ENCODE measurements at regions not wholly inside any gene's neighbourhood (a gene's known extent, or its start where the extent isn't known, plus 50 kb on each side); places are given as distances from the start of the nearest gene placed in this dataset.

DNA sequence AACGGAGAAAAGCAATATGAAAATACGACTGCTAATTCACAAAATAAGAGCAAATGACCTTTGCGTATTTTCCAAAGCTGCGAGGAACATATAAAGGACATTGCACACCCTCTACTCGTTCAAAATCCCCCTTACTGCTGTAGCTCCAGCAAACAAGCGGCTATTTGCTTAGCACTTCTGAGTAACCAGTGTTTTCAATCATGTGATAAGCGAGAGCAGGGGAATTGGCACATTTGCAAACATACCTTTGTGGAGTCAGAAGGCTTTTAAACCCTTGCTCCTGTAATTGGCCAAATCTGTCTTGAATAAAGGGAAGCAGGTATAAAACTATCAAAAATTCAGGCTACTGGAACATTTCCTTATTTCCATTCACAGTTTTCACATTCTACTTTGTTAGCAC, 610.2 kb downstream of the UBE2NL start:
- DNase-seq (ENCODE audit: low read depth): no peak
- TF ChIP-seq, protein P1, sequence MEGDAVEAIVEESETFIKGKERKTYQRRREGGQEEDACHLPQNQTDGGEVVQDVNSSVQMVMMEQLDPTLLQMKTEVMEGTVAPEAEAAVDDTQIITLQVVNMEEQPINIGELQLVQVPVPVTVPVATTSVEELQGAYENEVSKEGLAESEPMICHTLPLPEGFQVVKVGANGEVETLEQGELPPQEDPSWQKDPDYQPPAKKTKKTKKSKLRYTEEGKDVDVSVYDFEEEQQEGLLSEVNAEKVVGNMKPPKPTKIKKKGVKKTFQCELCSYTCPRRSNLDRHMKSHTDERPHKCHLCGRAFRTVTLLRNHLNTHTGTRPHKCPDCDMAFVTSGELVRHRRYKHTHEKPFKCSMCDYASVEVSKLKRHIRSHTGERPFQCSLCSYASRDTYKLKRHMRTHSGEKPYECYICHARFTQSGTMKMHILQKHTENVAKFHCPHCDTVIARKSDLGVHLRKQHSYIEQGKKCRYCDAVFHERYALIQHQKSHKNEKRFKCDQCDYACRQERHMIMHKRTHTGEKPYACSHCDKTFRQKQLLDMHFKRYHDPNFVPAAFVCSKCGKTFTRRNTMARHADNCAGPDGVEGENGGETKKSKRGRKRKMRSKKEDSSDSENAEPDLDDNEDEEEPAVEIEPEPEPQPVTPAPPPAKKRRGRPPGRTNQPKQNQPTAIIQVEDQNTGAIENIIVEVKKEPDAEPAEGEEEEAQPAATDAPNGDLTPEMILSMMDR (IDR thresholded peaks at IDR 0.05; ENCODE audit: insufficient read depth, low read length): no peak
- no peak overlapping the region for H3K4me3 ChIP-seq (ENCODE audit: low read depth, low read length)

DNA sequence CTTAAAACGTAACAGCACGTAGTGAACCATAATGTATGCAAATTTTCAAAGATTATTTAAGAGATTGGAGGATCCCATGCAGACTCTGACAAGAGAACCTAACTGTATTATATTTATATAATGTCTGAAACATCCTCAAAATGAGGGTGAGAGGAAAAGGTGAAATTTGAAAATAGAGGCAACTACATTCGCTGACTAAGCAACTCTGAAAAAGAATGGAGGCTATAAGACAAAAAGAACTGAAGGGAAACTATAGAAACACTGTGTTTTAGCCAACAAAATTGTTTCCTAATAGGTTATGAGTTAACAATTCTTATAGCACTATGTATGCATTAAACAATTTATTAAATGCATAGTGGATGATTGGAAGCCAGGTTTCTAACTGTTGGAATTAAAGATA, 648.0 kb downstream of the UBE2NL start:
- no peak overlapping the region for H3K4me3 ChIP-seq (ENCODE audit: low read depth, low read length)
- TF ChIP-seq, protein P1 (IDR thresholded peaks at IDR 0.05; ENCODE audit: insufficient read depth, low read length): no peak

DNA sequence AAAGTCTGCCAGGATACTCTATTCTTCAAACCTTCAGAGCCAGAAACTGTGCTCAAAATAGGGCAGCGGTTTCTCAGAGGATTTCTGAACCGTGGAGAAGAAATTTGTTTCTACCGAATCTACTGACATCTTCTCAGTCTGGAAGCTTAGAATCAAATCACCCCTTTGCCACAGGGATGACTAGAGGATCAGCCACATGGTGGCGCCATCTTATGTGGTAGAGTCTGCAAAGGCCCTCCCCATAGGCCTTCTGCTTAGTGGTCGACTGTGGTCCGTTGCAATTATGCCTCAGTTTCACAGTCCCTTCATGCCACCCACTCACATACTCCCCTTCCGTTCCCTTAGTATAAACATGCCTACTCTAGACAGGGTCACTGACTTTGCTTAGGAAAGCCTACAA, 680.7 kb upstream of the SPANXN1 start:
- DNase-seq (ENCODE audit: low read depth): no peak
- H3K4me3 ChIP-seq (ENCODE audit: low read depth, low read length): no peak overlapping the region
- TF ChIP-seq, protein P1 (IDR thresholded peaks at IDR 0.05; ENCODE audit: insufficient read depth, low read length): no peak

More for the DNA sequence above, 648.0 kb downstream of the UBE2NL start:
- DNase-seq (ENCODE audit: low read depth): no peak

DNA sequence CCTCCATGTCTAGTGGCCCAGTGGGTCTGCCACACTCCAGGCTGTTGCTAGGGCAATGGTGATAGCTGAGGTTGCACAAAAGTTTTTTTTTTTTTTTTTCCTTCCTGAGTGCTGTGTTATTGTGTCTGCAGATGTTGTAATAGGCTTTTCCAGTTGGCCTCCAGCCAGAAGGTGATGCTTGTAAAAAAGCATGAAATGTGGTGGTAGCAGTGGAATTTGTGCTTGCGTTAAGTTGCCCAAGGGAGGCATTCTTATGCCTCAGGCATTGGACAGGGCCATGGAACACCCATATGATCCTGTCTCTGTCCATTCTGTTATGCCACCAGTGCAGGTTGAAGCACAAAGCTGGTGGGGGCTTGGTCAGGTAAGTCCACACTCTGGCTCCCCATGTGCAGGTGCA, 660.5 kb upstream of the SPANXN1 start:
- peak; percentile 46 for DNase-seq (ENCODE audit: low read depth)
- TF ChIP-seq, protein P1 (IDR thresholded peaks at IDR 0.05; ENCODE audit: insufficient read depth, low read length): no peak
- no peak overlapping the region for H3K4me3 ChIP-seq (ENCODE audit: low read depth, low read length)

DNA sequence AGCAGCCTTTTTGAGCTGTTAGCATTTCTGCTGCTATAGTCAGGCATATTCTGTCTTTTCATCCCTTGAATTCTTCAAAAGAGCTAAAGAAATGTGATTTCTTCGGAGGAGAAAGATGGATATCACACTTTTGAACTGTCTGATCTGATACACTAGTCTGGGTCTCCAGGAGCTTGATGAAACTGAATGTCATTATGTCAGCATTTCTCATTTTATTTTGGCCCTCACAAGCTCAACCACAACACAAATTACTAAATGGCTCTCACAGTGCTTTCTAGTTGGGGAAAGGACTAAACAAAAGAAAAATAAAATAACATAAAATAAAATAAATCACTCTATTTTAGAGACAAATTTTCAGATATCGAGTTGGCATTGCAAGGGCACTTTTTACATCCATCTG, 655.3 kb upstream of the SPANXN1 start:
- H3K4me3 ChIP-seq (ENCODE audit: low read depth, low read length): no peak overlapping the region
- no peak for DNase-seq (ENCODE audit: low read depth)
- TF ChIP-seq, protein P1 (IDR thresholded peaks at IDR 0.05; ENCODE audit: insufficient read depth, low read length): no peak

DNA sequence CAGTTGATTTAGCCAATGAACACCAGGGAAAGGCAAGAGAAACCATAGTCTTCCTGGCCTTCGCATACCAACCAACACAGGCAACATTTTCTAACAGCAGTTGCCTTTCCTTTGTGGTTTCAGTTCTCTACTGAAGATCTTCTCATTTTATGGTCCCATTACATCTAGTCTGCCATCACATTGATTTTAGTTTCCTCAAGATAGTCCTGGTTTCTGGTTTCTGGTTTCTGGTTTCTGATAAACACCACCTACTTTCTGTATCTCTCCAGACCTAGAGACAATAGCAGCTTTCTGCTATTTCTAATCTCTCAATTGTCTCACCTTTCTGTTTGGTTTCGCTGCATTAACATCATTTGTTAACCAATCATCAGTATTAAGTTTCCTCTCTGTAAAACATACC, 646.3 kb upstream of the SPANXN1 start:
- no peak for DNase-seq (ENCODE audit: low read depth)
- no peak overlapping the region for H3K4me3 ChIP-seq (ENCODE audit: low read depth, low read length)
- TF ChIP-seq, protein P1 (IDR thresholded peaks at IDR 0.05; ENCODE audit: insufficient read depth, low read length): no peak

DNA sequence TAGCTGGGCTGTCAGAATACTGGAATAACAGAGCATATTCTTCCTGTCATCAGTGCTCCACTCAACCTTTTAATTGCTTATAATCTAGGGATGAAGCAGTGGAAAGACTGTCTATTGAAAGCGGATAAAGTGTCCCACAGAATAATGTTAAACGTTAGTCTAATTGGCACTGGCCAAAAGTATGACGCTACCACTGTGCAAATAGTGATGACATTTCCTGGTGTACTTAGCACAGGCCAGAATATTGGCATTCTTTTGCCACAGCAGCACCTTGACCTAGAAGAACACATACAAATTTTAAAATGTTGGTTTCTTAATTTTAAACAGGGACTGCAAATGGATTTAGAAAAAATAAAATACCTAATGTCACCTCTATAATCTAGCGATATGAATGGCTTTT, 635.2 kb upstream of the SPANXN1 start:
- TF ChIP-seq, protein P1 (IDR thresholded peaks at IDR 0.05; ENCODE audit: insufficient read depth, low read length): no peak

More for the DNA sequence above, 635.2 kb upstream of the SPANXN1 start:
- DNase-seq (ENCODE audit: low read depth): no peak
- H3K4me3 ChIP-seq (ENCODE audit: low read depth, low read length): no peak overlapping the region
